Adrenal gland (tissue), 9 donors: ENCODE measurements at regions not wholly inside any gene's neighbourhood (a gene's known extent, or its start where the extent isn't known, plus 50 kb on each side); places are given as distances from the start of the nearest gene placed in this dataset.

Source experiments
- DNase-seq, 7 donors: peaks; one replicate each; pipeline ENCODE4 v3.0.0-alpha.2; 2019 to 2020
- H3K27ac ChIP-seq, 5 donors: fragments of 200-600 bp; sonication (generic) in 4 of 5; 1 replicate in 3 of 5; 2 replicates in 2 of 5; pipeline versions ENCODE4 v1.5.1 to v1.8.0; 2016 to 2020; ENCODE audit warnings: mild to moderate bottlenecking in 1 of 5
- H3K27me3 ChIP-seq: fragments of 200-600 bp; 2 replicates; pipeline ENCODE4 v1.8.0; 2021
- H3K36me3 ChIP-seq, 2 donors: fragments of 200-600 bp; replicated peaks in 1 of 2; 1 replicate in 1 of 2; 2 replicates in 1 of 2; pipeline versions ENCODE4 v1.5.1 to v1.8.0; 2018 to 2022
- H3K4me1 ChIP-seq, 2 donors: fragments of 200-600 bp; replicated peaks in 1 of 2; 1 replicate in 1 of 2; 2 replicates in 1 of 2; pipeline versions ENCODE4 v1.5.1 to v1.8.0; 2018 to 2021
- H3K4me3 ChIP-seq, 4 donors: fragments of 200-600 bp; sonication (generic) in 3 of 4; one replicate each; pipeline ENCODE4 v1.5.1; 2016 to 2018
- H3K9me3 ChIP-seq, 3 donors: fragments of 200-600 bp; sonication (generic) in 1 of 3; replicated peaks in 1 of 3; 1 replicate in 2 of 3; 2 replicates in 1 of 3; pipeline versions ENCODE4 v1.5.1 to v1.8.0; 2016 to 2021
- CTCF ChIP-seq, 6 experiments: fragments of 450-650 bp in 4 of 6; fragments of 200-600 bp in 2 of 6; sonication (generic) in 1 of 6; IDR thresholded peaks; 1 replicate in 5 of 6; 2 replicates in 1 of 6; pipeline versions ENCODE4 v1.5.1 to v1.8.0; 2016 to 2021; ENCODE audit warnings: antibody characterized with exemption in 6 of 6, mild to moderate bottlenecking in 2 of 6, moderate library complexity in 1 of 6
- POLR2A ChIP-seq, 2 donors: fragments of 450-650 bp; IDR thresholded peaks; one replicate each; pipeline ENCODE4 v1.6.1; 2017; ENCODE audit warnings: antibody characterized with exemption in 2 of 2, mild to moderate bottlenecking in 2 of 2, moderate library complexity in 1 of 2
- WGBS, 4 donors: extraction: QIAGEN DNeasy Blood & Tissue Kit in 2 of 4; methylation state at CpG; one replicate each; pipeline versions ENCODE4 v1.1.5 to v1.1.7; 2013 to 2017; 5-methylcytosine and 5-hydroxymethylcytosine counted together
- intact Hi-C, 2 donors: fragments of 100-400 bp; cut with DNase I; formaldehyde crosslinking; loops; one replicate each; pipeline versions ENCODE4 v1.14.1 to v1.15.0; 2022 to 2023
- donor health status: healthy with polysubstance abuse.
- donor health status: Bipolar disorder and iron deficiency.
- donor health status: DM: yes; HTN: yes; CAD: no.
- donor health status: DM: no; HTN: no; CAD: no.
- donor health status: DM: no; HTN: no; CAD: no.

GRCh38 chr16:86072328-86073102 is 173.6 kb downstream of the IRF8 start:
- Histone ChIP-seq H3K27me3 (peaks cover 17% of the 10 kb centered on the region), H3K27ac (no peak overlapping the region), H3K9me3 (no peaks in the 10 kb centered on the region), H3K4me1 (no peaks in the 10 kb centered on the region), H3K36me3 (no peaks in the 10 kb centered on the region), H3K4me3 (no peak overlapping the region)
- intact Hi-C loops, result loop anchor here (2.0 to 10.0 kb wide), 3 partner anchors 272 to 448 kb away; no protein-coding TSS in a partner anchor
- peak; percentile 30 to 81 (median 64) for DNase-seq
- TF ChIP-seq POLR2A (IDR thresholded peaks at IDR 0.05), result no peak
- peak; percentile 58 to 78 (median 64) for TF ChIP-seq CTCF (IDR thresholded peaks at IDR 0.05)
- 41 to 47% (median 46%) methylated on average over 20 to 21 of the region's 21 CpGs for WGBS, 4 donors

GRCh38 chr16:86073103-86073625 is 174.2 kb downstream of the IRF8 start:
- no peak for DNase-seq
- no peak overlapping the region for H3K4me3 ChIP-seq
- TF ChIP-seq POLR2A (IDR thresholded peaks at IDR 0.05) (no peak), CTCF (IDR thresholded peaks at IDR 0.05) (no peak)
- H3K36me3 ChIP-seq, result no peaks in the 10 kb centered on the region
- no peaks in the 10 kb centered on the region for H3K4me1 ChIP-seq
- H3K9me3 ChIP-seq, result no peaks in the 10 kb centered on the region
- intact Hi-C loops, result loop anchor here (2.0 to 10.0 kb wide), 3 partner anchors 272 to 448 kb away; no protein-coding TSS in a partner anchor
- no peak overlapping the region for H3K27ac ChIP-seq
- H3K27me3 ChIP-seq, result peaks cover 15% of the 10 kb centered on the region
- 48 to 58% (median 57%) methylated on average over 7 to 11 of the region's 11 CpGs for WGBS, 4 donors

GRCh38 chr16:86073763-86074493 is 175.0 kb downstream of the IRF8 start:
- no peak overlapping the region for H3K4me3 ChIP-seq
- DNase-seq, result no peak
- H3K4me1 ChIP-seq, result no peaks in the 10 kb centered on the region
- H3K27ac ChIP-seq, result no peak overlapping the region
- no peaks in the 10 kb centered on the region for H3K36me3 ChIP-seq
- H3K9me3 ChIP-seq, result no peaks in the 10 kb centered on the region
- intact Hi-C loops, result loop anchor here (2.0 to 10.0 kb wide), 3 partner anchors 271 to 447 kb away; no protein-coding TSS in a partner anchor
- H3K27me3 ChIP-seq, result peaks cover 15% of the 10 kb centered on the region
- WGBS, 4 donors, result 77 to 87% (median 79%) methylated on average over 9 of the region's 9 CpGs
- no peak for TF ChIP-seq POLR2A (IDR thresholded peaks at IDR 0.05)
- no peak for TF ChIP-seq CTCF (IDR thresholded peaks at IDR 0.05)
